ENCODE measurements at regions not wholly inside any gene's neighbourhood (a gene's known extent, or its start where the extent isn't known, plus 50 kb on each side); places are given as distances from the start of the nearest gene placed in this dataset.
"Not testable (repeated sequence)": the region's sequence is repeated elsewhere in the genome, so short reads cannot be mapped to it uniquely, and the experiment has no call there.

- Histone ChIP-seq H3K4me3 (no peak overlapping the region), H3K9me3 (ENCODE audit: low read depth, low read length) (no peaks in the 10 kb centered on the region), H3K9ac (ENCODE audit: insufficient read length) (no peak overlapping the region), H3K36me3 (ENCODE audit: insufficient read depth, low read length) (no peaks in the 10 kb centered on the region), H3K27ac (no peak overlapping the region)
- DNase-seq (ENCODE audit: low read depth, low spot score), result no peak
- TF ChIP-seq EZH2 (IDR thresholded peaks at IDR 0.05) (no peak), FOXP2 (optimal IDR thresholded peaks at IDR 0.05; ENCODE audit: control extremely low read depth, extremely low read length, insufficient read depth) (no peak), POLR2AphosphoS5 (IDR thresholded peaks at IDR 0.05; ENCODE audit: borderline replicate concordance, low read depth, low read length) (no peak)
Observed at GRCh38 chr12:124214574-124214973, 80.3 kb upstream of the RFLNA start.

GRCh38 chr12:124216966-124217365 is 77.9 kb upstream of the RFLNA start:
- Histone ChIP-seq H3K4me3 (no peak overlapping the region), H3K36me3 (ENCODE audit: insufficient read depth, low read length) (no peaks in the 10 kb centered on the region), H3K9me3 (ENCODE audit: low read depth, low read length) (no peaks in the 10 kb centered on the region), H3K9ac (ENCODE audit: insufficient read length) (no peak overlapping the region), H3K27ac (no peak overlapping the region)
- TF ChIP-seq FOXP2 (optimal IDR thresholded peaks at IDR 0.05; ENCODE audit: control extremely low read depth, extremely low read length, insufficient read depth) (no peak), EZH2 (IDR thresholded peaks at IDR 0.05) (no peak), POLR2AphosphoS5 (IDR thresholded peaks at IDR 0.05; ENCODE audit: borderline replicate concordance, low read depth, low read length) (no peak)
- no peak for DNase-seq (ENCODE audit: low read depth, low spot score)

DNA sequence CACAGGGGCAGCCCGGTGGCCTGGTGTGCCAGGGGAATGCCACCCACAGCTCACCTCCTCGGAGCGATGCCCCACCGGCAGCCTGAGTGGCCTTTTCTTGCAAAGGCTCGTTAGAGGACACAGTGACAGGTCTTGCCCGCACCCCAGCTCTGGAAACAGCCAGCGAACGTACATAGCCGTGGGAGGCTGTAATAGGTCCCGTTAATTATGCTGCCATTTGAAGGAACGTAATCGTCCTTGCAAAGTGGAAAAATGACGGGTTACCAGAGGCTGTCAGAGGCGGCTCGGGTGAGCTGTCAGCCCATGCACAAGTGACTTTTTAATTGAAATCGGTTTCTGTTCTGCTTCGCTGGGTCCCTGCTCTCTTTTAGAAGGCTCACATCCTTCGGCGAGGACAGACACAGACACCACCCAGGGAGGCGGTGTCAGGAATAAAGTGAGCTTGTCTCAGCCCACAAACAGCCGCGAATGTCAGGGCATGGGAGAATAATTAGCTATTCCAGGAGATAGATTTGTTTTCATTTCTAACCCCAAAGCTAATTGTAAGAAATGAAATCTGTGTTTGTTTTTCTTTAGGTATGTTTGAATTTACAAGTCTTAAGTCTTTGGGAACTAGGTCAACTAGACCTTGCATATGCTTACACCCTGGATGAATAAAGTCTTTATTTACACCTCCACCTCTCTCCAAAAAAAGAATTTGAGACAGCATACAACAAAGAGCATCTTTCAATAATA is 77.2 kb upstream of the RFLNA start:
- TF ChIP-seq POLR2AphosphoS5 (IDR thresholded peaks at IDR 0.05; ENCODE audit: borderline replicate concordance, low read depth, low read length) (no peak), EZH2 (IDR thresholded peaks at IDR 0.05) (no peak), FOXP2 (optimal IDR thresholded peaks at IDR 0.05; ENCODE audit: control extremely low read depth, extremely low read length, insufficient read depth) (no peak)
- H3K9ac ChIP-seq (ENCODE audit: insufficient read length), result no peak overlapping the region
- H3K27ac ChIP-seq, result no peak overlapping the region
- H3K9me3 ChIP-seq (ENCODE audit: low read depth, low read length), result no peaks in the 10 kb centered on the region
- no peak for DNase-seq (ENCODE audit: low read depth, low spot score)
- H3K36me3 ChIP-seq (ENCODE audit: insufficient read depth, low read length), result no peaks in the 10 kb centered on the region
- H3K4me3 ChIP-seq, result no peak overlapping the region

DNA sequence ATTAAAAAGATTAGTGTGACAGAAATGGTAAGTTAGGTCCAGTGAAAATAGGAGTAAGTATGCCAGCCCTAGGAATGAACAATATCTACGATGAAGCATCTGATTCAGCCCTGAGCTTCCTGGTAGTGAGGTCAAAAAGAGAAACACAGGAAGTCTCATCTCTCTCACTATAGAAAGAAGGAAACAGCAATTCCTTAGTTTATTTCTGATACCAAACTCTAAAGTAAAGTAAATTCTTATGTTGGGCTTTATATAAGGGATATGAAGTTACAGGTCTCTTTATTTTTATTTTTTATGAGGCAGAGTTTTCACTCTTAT is 76.7 kb upstream of the RFLNA start:
- Histone ChIP-seq H3K9ac (ENCODE audit: insufficient read length) (no peak overlapping the region), H3K36me3 (ENCODE audit: insufficient read depth, low read length) (no peaks in the 10 kb centered on the region), H3K9me3 (ENCODE audit: low read depth, low read length) (no peaks in the 10 kb centered on the region), H3K4me3 (no peak overlapping the region), H3K27ac (no peak overlapping the region)
- no peak for TF ChIP-seq FOXP2 (optimal IDR thresholded peaks at IDR 0.05; ENCODE audit: control extremely low read depth, extremely low read length, insufficient read depth)
- TF ChIP-seq POLR2AphosphoS5 (IDR thresholded peaks at IDR 0.05; ENCODE audit: borderline replicate concordance, low read depth, low read length), result no peak
- TF ChIP-seq EZH2 (IDR thresholded peaks at IDR 0.05), result no peak
- no peak for DNase-seq (ENCODE audit: low read depth, low spot score)

DNA sequence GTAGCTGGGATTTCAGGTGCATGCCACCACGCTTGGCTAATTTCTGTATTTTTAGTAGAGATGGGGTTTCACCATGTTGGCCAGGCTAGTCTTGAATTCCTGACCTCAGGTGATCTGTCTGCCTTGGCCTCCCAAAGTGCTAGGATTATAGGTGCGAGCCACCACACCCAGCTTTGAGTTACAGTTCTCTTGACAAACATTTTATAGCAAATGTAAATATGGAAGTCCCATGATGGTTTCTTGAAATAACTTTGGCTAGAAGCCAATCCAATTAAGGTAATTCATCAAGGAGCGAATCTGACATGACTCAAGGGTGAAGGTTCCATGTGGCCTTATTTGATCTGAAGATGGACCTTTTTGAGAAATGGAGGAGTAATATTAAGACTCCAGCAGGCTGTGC is 76.2 kb upstream of the RFLNA start:
- H3K9ac ChIP-seq (ENCODE audit: insufficient read length); H3K36me3 ChIP-seq (ENCODE audit: insufficient read depth, low read length); H3K4me3 ChIP-seq; DNase-seq (ENCODE audit: low read depth, low spot score); H3K9me3 ChIP-seq (ENCODE audit: low read depth, low read length); H3K27ac ChIP-seq: not testable (repeated sequence)

DNA sequence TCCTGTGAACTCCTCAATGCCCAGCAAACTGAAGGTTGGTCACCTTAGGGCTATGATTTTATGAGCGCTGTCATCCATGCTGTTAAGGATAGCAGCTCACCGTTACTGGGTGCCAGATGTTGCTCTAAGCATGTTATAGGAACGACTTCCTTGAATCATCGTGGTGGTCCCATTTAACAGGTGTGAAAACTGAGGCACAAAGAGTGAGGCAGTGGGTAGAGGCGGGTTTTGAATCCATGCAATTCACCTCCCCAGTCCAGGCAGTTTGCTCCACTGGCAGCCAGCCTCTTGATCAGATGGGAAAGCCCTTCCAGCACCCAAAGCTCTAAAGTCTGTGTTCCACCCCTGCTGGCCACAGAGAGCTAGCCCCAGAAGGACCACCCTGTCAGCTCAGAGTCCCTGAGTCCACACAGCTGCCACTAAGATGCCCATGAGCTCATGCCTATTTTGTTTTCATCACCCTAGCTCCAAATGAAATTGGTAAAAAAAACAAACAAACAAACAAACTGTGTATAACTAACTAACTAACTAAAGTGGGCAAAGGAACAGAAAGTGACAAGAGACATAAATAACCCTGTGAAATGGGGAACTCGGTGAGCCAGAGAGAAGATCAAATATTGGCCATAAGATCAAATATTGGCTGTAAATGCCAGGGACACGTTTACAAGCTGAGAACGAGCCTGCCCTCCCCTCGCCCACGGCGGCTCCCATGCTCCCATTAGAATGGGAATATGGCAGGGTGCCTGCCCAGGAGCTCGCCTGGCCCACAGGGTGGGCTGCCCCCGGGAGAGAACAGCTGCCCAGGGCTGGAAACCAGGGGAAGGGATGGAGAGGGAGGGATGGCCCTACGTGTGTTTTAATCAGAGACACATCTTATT is 72.3 kb upstream of the RFLNA start:
- Histone ChIP-seq H3K4me3 (no peak overlapping the region), H3K9me3 (ENCODE audit: low read depth, low read length) (no peaks in the 10 kb centered on the region), H3K27ac (no peak overlapping the region), H3K36me3 (ENCODE audit: insufficient read depth, low read length) (no peaks in the 10 kb centered on the region), H3K9ac (ENCODE audit: insufficient read length) (no peak overlapping the region)
- no peak for DNase-seq (ENCODE audit: low read depth, low spot score)
- TF ChIP-seq POLR2AphosphoS5 (IDR thresholded peaks at IDR 0.05; ENCODE audit: borderline replicate concordance, low read depth, low read length) (no peak), EZH2 (IDR thresholded peaks at IDR 0.05) (no peak), FOXP2 (optimal IDR thresholded peaks at IDR 0.05; ENCODE audit: control extremely low read depth, extremely low read length, insufficient read depth) (no peak)

DNA sequence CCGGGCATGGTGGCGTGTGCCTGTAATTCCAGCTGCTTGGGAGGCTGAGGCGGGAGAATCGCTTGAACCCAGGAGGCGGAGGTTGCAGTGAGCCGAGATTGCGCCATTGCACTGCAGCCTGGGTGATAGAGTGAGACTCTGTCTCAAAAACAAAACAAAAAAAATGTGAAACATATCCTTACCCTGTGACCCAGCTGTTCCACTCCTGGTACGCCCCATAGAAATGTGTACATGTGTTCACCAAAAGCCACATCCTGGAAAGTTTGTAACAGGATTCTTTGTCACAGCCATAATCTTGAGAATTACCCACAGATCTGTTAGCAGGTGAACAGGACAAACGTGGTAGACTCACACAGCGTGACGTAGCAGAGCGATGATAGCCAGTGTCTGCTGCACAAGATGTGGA is 71.2 kb upstream of the RFLNA start:
- not testable (repeated sequence) for H3K27ac ChIP-seq; H3K4me3 ChIP-seq; H3K9me3 ChIP-seq (ENCODE audit: low read depth, low read length); H3K9ac ChIP-seq (ENCODE audit: insufficient read length); DNase-seq (ENCODE audit: low read depth, low spot score); H3K36me3 ChIP-seq (ENCODE audit: insufficient read depth, low read length)

DNA sequence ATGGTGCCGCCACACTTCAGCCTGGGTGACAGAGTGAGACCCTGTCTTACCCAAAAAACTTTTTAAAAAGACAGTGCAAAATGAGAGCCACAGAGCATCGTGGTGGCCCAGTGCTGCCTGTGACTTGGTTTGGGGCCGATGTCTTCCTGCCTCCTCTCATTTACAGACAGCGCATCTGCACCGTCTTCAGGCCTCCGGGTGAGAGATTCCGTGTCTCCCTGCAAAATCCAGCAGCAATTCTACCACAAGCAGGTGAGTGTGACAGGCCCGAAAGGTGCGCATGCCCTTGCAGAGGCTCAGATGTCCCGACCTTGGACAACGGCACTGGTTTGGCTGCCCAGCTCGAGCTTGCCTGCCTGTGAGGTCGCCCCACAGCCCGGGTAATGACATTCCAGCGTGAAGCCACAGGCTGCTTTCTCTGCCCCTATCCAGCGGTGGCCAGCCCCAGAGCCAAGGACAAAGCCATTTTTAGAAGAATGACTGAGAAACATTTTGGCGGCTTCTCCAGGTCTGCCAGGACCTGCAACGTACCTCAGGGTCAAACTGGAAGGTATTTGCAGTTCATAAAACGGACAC is 70.3 kb upstream of the RFLNA start:
- H3K9me3 ChIP-seq (ENCODE audit: low read depth, low read length), result no peaks in the 10 kb centered on the region
- TF ChIP-seq FOXP2 (optimal IDR thresholded peaks at IDR 0.05; ENCODE audit: control extremely low read depth, extremely low read length, insufficient read depth) (no peak), POLR2AphosphoS5 (IDR thresholded peaks at IDR 0.05; ENCODE audit: borderline replicate concordance, low read depth, low read length) (no peak), EZH2 (IDR thresholded peaks at IDR 0.05) (no peak)
- DNase-seq (ENCODE audit: low read depth, low spot score), result no peak
- no peak overlapping the region for H3K27ac ChIP-seq
- H3K4me3 ChIP-seq, result no peak overlapping the region
- no peaks in the 10 kb centered on the region for H3K36me3 ChIP-seq (ENCODE audit: insufficient read depth, low read length)
- H3K9ac ChIP-seq (ENCODE audit: insufficient read length), result no peak overlapping the region
